RWPE1 (cell line): ENCODE measurements at regions not wholly inside any gene's neighbourhood (a gene's known extent, or its start where the extent isn't known, plus 50 kb on each side); places are given as distances from the start of the nearest gene placed in this dataset.

Experiments used
- CTCF ChIA-PET: fragments of 350-600 bp; sonication (Branson Sonifier 250); formaldehyde crosslinking; extraction: SDS; loops from one replicate; lab custom pipeline; 2021; lab: Yijun Ruan, JAX
- POLR2A ChIA-PET: fragments of 400-600 bp; formaldehyde crosslinking; extraction: SDS; loops from one replicate; lab custom pipeline; 2020; ENCODE audit warnings: antibody characterized with exemption; ENCODE audit not compliant: low non-redundant PET; lab: Yijun Ruan, JAX
- DNase-seq: peaks from one replicate; pipeline ENCODE4 v3.0.0; 2012; ENCODE audit warnings: low spot score
- H3K27ac ChIP-seq: fragments of 450-650 bp; 2 replicates; pipeline ENCODE4 v1.5.1; 2017
- TF ChIP-seq, protein P1 (sequence below): fragments of 450-650 bp; conservative IDR thresholded peaks from 2 replicates; pipeline ENCODE4 v1.5.1; 2017; ENCODE audit warnings: low read depth, mild to moderate bottlenecking

DNA sequence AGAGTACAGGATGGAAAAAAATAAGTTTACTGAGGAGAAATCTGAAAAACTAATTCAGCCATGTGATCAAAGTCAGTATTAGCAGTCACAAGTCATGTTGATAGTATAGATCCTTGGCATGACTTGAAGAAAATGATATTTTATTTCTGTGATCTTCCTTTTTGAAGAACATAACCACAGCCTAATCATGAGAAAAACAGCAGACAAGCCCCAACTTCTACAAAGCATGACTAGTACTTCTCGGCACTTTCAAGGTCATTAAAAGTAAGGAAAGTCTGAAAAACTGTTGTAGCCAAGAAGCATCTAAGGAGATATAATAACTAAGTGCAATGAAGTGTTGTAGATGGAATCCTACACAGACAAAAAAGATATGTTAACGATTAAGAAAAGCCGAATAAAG is 264.1 kb upstream of the FOXG1 start:
- POLR2A ChIA-PET: no interaction called here
- TF ChIP-seq, protein P1, sequence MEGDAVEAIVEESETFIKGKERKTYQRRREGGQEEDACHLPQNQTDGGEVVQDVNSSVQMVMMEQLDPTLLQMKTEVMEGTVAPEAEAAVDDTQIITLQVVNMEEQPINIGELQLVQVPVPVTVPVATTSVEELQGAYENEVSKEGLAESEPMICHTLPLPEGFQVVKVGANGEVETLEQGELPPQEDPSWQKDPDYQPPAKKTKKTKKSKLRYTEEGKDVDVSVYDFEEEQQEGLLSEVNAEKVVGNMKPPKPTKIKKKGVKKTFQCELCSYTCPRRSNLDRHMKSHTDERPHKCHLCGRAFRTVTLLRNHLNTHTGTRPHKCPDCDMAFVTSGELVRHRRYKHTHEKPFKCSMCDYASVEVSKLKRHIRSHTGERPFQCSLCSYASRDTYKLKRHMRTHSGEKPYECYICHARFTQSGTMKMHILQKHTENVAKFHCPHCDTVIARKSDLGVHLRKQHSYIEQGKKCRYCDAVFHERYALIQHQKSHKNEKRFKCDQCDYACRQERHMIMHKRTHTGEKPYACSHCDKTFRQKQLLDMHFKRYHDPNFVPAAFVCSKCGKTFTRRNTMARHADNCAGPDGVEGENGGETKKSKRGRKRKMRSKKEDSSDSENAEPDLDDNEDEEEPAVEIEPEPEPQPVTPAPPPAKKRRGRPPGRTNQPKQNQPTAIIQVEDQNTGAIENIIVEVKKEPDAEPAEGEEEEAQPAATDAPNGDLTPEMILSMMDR: no peak
- no peak overlapping the region for H3K27ac ChIP-seq
- no peak for DNase-seq
- CTCF ChIA-PET: no interaction called here

- CTCF ChIA-PET: no interaction called here
- DNase-seq: peak; percentile 36
- POLR2A ChIA-PET: no interaction called here
- TF ChIP-seq, protein P1: no peak
- H3K27ac ChIP-seq: peak overlapping the region; percentile 69
Observed at GRCh38 chr14:28515571-28515970, 251.0 kb upstream of the FOXG1 start.

GRCh38 chr14:28536889-28537288 is 229.7 kb upstream of the FOXG1 start:
- no peak for DNase-seq
- ChIA-PET POLR2A (no interaction called here), CTCF (no interaction called here)
- no peak overlapping the region for H3K27ac ChIP-seq
- TF ChIP-seq, protein P1: no peak

DNA sequence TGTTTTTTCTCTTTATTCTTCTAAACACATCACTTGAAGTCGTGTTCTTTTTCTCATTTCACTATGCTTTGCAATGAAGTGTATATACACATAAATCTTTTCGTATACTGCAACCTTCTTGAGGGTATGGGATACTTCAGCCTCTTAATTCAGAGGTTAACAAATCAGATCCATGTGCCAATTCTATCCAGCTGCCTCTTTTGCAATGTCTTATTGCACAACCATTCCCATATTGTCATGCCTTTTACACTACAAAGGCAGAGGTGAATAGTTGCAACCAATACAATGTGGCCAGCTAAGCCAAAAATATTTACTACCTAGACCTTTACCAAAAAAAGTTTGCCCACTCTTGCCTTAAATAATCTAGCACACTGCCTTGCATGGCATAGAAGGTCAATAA is 224.5 kb upstream of the FOXG1 start:
- peak; percentile 16 for DNase-seq
- H3K27ac ChIP-seq: no peak overlapping the region
- TF ChIP-seq, protein P1: no peak
- ChIA-PET POLR2A (no interaction called here), CTCF (no interaction called here)

DNA sequence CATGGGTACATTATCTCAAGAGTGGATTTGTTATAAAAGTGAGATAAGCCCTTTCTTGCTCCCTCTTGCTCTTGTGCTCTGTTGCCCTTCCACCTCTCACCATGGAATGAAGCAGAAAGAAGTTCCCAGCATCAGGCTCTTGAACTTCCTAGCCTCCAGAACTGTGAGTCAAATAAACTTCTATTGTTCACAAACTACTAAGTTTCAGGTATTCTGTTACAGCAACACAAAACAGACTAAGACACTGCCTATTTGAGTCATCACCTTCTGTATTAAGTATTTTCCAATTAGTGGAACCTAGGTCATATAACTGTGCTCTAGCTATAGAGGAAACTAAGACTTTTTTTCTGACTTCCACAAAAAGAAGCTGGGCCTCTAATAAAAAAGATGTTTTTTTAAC is 201.2 kb upstream of the FOXG1 start:
- TF ChIP-seq, protein P1: no peak
- POLR2A ChIA-PET: no interaction called here
- CTCF ChIA-PET: interaction anchor here (0.7 kb wide), 1 partner anchor 190 kb away, joined by 3 read pairs; no protein-coding TSS in a partner anchor
- no peak for DNase-seq
- no peak overlapping the region for H3K27ac ChIP-seq

- no peak for DNase-seq
- POLR2A ChIA-PET: no interaction called here
- TF ChIP-seq, protein P1: no peak
- CTCF ChIA-PET: no interaction called here
- H3K27ac ChIP-seq: no peak overlapping the region
Observed at GRCh38 chr14:28570391-28570790, 196.2 kb upstream of the FOXG1 start.

GRCh38 chr14:28571636-28572035 is 195.0 kb upstream of the FOXG1 start:
- TF ChIP-seq, protein P1: no peak
- DNase-seq: peak; percentile 13
- H3K27ac ChIP-seq: no peak overlapping the region
- ChIA-PET POLR2A (no interaction called here), CTCF (no interaction called here)
